H1 (cell line): ENCODE measurements at regions not wholly inside any gene's neighbourhood (a gene's known extent, or its start where the extent isn't known, plus 50 kb on each side); places are given as distances from the start of the nearest gene placed in this dataset.

ENCODE experiments used
- CEBPB ChIP-seq: IDR thresholded peaks from 2 replicates; pipeline ENCODE4 v1.6.1; 2012; ENCODE audit warnings: low read depth, low read length
- CTCF ChIP-seq, 3 experiments: IDR thresholded peaks; 1 replicate in 2 of 3; 2 replicates in 1 of 3; pipeline versions ENCODE4 v1.5.1 to v1.6.1; 2011; ENCODE audit warnings: low read length in 3 of 3, mild to moderate bottlenecking in 3 of 3, inconsistent platforms in 2 of 3, low read depth in 1 of 3, moderate library complexity in 1 of 3; ENCODE audit not compliant: insufficient read depth in 1 of 3; ENCODE audit errors: control extremely low read depth in 1 of 3
- RAD21 ChIP-seq, 2 experiments: IDR thresholded peaks in 1 of 2; conservative IDR thresholded peaks in 1 of 2; 2 replicates each; pipeline ENCODE4 v1.6.1; 2011; ENCODE audit warnings: low read depth in 2 of 2, low read length in 2 of 2, improper control_type of control experiment in 1 of 2, inconsistent platforms in 1 of 2, mild to moderate bottlenecking in 1 of 2, moderate library complexity in 1 of 2
- SIRT6 ChIP-seq: IDR thresholded peaks from one replicate; pipeline ENCODE4 v1.7.1; 2012; ENCODE audit warnings: low read length, inconsistent platforms
- SP1 ChIP-seq: IDR thresholded peaks from 2 replicates; pipeline ENCODE4 v1.6.1; 2011; ENCODE audit warnings: low read depth, low read length
- TF ChIP-seq, protein P1 (sequence below): IDR thresholded peaks from 2 replicates; pipeline ENCODE4 v1.6.1; 2011; ENCODE audit warnings: low read length, improper control_type of control experiment

DNA sequence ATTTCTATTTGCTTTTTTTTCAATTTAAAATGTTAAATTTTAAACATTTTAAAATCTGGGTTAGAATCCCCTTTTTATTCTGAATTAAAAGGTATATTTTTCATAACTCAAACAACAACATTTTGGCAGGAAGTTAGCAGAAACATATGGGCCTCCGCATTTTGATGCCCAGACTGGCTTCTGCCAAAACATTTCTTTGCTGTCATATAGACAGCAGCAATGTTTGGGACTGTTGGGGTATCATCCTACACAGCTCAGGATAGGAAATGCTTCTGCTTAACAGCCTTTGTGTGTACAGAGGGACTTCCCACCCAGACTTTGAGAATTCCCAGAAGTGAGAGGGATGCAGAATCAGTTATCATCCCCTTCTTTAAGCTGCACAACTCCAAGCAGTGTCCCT lies 155.4 kb upstream of the PARD3B start:
- no peak for TF ChIP-seq SIRT6
- no peak for TF ChIP-seq CTCF (IDR thresholded peaks at IDR 0.05; ENCODE audit: control extremely low read depth in 1 of 3, insufficient read depth in 1 of 3, low read depth in 1 of 3, low read length in 3 of 3)
- TF ChIP-seq, protein P1, sequence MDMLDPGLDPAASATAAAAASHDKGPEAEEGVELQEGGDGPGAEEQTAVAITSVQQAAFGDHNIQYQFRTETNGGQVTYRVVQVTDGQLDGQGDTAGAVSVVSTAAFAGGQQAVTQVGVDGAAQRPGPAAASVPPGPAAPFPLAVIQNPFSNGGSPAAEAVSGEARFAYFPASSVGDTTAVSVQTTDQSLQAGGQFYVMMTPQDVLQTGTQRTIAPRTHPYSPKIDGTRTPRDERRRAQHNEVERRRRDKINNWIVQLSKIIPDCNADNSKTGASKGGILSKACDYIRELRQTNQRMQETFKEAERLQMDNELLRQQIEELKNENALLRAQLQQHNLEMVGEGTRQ, result no peak
- no peak for TF ChIP-seq RAD21 (IDR thresholded peaks at IDR 0.05 in 1 of 2, conservative IDR thresholded peaks at IDR 0.05 in 1 of 2; ENCODE audit: low read depth in 2 of 2, low read length in 2 of 2)
- no peak for TF ChIP-seq SP1
- no peak for TF ChIP-seq CEBPB
